OCI-LY3 (cell line): ENCODE measurements at regions not wholly inside any gene's neighbourhood (a gene's known extent, or its start where the extent isn't known, plus 50 kb on each side); places are given as distances from the start of the nearest gene placed in this dataset.
"Not testable (repeated sequence)": the region's sequence is repeated elsewhere in the genome, so short reads cannot be mapped to it uniquely, and the experiment has no call there.

Experiments
- EZH2phosphoT487 ChIP-seq: fragments of 200-600 bp; shearing (Covaris generic); IDR thresholded peaks from 2 replicates; pipeline ENCODE4 v1.6.1; 2018; ENCODE audit warnings: antibody characterized with exemption, mixed run types, low read depth
- TF ChIP-seq, protein P1 (sequence below): fragments of 200-600, 300-600 bp; sonication (generic); IDR thresholded peaks from 2 replicates; pipeline ENCODE4 v1.5.1; 2014; ENCODE audit warnings: antibody characterized with exemption, low read length, low read depth

DNA sequence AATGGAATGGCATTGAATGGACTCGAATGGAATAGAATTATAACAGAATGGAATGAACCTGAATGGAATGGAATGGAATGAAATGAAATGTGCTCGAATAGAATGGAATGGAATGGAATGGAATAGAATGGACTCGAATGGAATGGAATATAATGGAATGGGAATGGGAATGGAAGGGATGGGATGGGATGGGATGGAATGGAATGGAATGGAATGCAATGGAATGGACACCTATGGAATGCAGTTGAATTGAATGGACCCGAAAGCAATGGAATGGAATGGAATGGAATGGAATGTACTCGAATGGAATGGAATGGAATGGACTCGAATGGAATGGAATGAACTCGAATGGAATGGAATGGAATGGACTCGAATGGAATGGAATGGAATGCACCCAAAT is 98.1 kb upstream of the FBXO28 start:
- TF ChIP-seq, protein P1, sequence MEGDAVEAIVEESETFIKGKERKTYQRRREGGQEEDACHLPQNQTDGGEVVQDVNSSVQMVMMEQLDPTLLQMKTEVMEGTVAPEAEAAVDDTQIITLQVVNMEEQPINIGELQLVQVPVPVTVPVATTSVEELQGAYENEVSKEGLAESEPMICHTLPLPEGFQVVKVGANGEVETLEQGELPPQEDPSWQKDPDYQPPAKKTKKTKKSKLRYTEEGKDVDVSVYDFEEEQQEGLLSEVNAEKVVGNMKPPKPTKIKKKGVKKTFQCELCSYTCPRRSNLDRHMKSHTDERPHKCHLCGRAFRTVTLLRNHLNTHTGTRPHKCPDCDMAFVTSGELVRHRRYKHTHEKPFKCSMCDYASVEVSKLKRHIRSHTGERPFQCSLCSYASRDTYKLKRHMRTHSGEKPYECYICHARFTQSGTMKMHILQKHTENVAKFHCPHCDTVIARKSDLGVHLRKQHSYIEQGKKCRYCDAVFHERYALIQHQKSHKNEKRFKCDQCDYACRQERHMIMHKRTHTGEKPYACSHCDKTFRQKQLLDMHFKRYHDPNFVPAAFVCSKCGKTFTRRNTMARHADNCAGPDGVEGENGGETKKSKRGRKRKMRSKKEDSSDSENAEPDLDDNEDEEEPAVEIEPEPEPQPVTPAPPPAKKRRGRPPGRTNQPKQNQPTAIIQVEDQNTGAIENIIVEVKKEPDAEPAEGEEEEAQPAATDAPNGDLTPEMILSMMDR, result not testable (repeated sequence)
- TF ChIP-seq EZH2phosphoT487, result not testable (repeated sequence)
